ENCODE measurements at regions not wholly inside any gene's neighbourhood (a gene's known extent, or its start where the extent isn't known, plus 50 kb on each side); places are given as distances from the start of the nearest gene placed in this dataset.

DNA sequence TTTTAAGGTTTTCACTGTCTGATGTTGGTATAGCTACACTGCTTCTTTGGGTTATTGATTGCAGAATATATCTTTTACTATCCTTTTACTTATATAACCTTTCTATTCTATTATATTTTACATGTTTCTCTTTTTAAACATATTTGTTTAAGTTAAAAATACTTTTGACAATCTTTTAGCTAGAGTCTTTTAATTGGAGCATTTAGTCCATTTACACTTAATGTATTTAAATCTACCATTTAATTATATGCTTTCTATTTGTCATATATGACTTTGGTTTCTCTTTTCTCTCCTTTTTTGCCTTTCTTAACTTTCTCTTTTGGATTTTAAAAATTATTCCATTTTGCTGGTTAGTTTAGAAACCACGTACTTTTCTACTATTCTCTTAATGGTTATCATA is 53.7 kb upstream of the PRR23C start:
- TF ChIP-seq POLR2A (IDR thresholded peaks at IDR 0.05; ENCODE audit: low read depth, low read length), result no peak
- TF ChIP-seq TAF1 (IDR thresholded peaks at IDR 0.05; ENCODE audit: borderline replicate concordance, low read depth, low read length), result no peak

All from GM12892 (cell line).